GM21529 (cell line): ENCODE measurements at regions not wholly inside any gene's neighbourhood (a gene's known extent, or its start where the extent isn't known, plus 50 kb on each side); places are given as distances from the start of the nearest gene placed in this dataset.
"Not testable (repeated sequence)": the region's sequence is repeated elsewhere in the genome, so short reads cannot be mapped to it uniquely, and the experiment has no call there.

Experiments used
- ATAC-seq: cut with Tn5 transposase; IDR thresholded peaks from one replicate; pipeline ENCODE4 v1.9.1; 2021; ENCODE audit not compliant: unreplicated experiment

- ATAC-seq, result not testable (repeated sequence)
Measured at GRCh38 chr1:166602801-166603200, 236.5 kb upstream of the POGK start.

GRCh38 chr1:166603296-166603695 lies 236.0 kb upstream of the POGK start:
- no peak for ATAC-seq

- ATAC-seq, result no peak
Measured at GRCh38 chr1:166605137-166605536, 234.1 kb upstream of the POGK start.

- ATAC-seq, result no peak
Measured at GRCh38 chr1:166612886-166613285, 226.4 kb upstream of the POGK start.

GRCh38 chr1:166616206-166616605 lies 223.1 kb upstream of the POGK start:
- ATAC-seq, result no peak

DNA sequence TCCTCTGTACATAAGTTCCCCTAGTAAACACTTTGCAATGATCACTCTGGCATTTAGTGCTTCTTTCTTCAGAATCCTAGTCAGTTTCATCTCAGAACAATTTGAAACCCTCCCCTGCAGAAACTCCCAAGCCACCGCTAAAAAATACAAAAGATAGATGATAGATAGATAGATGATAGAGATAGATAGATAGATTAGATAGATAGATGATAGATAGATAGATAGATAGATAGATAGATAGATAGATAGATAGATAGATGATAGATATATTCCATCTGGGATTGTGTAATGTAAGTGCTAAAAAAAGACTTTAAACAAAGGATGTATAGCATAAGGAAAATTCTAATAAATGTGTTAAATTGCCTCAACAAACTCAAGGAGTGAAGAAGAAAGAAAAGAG lies 212.6 kb upstream of the POGK start:
- no peak for ATAC-seq

DNA sequence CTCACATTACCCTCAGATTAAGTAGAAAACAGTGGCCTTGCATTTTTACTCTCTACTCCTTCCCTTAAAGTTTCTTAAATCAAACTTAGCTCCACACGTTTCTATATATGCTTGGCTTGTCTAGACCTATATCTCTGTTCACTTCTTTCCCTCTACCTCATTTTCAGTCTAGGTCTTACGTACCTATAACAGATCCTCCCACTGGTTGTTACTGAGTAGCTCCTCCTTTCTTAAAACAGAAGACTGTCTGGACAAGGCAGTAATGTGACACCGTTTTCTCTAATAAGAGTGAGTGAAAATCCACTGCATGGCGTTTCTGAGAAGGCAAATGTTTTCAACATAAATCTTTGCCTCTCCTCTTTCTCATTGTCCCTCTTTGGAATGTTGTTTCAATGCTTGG lies 211.7 kb upstream of the POGK start:
- ATAC-seq, result no peak

- no peak for ATAC-seq
Measured at GRCh38 chr1:166628259-166628658, 211.0 kb upstream of the POGK start.

- ATAC-seq, result no peak
Measured at GRCh38 chr1:166629946-166630345, 209.3 kb upstream of the POGK start.

GRCh38 chr1:166630369-166630768 lies 208.9 kb upstream of the POGK start:
- ATAC-seq, result no peak

DNA sequence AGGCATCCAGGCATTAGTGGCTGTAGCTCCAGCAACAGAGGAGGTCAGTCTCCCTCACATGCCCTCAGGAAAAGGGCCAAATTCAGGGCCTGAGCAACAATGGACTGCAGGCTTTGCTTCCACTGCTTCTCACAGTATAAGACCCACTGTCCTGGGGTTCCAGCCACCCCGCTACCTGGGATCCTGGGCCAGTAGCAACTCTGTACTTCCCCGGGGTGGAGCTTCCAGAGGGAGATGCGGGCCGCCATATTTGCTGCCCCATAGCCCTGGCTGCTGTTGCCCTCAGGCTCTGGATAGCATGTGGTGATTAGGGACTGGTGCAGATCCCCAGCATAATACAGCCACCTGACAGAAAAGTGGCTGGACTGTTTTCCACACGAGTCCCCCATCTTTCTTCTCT lies 201.1 kb upstream of the POGK start:
- ATAC-seq, result no peak

DNA sequence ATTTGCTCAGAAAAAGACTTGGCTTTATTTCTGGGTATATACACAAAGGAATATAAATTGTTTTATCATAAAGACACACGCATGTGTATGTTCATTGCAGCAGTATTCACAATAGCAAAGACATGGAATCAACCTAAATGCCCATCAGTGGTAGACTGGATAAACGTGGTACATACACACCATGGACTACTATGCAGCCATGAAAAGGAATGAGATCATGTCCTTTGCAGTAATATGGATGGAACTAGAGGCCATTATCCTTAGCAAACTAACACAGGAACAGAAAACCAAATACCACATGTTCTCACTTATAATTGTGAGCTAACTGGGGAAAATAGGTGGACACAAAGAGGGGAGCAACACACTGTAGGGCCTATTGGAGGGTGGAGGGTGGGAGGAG lies 182.0 kb upstream of the POGK start:
- ATAC-seq, result not testable (repeated sequence)

DNA sequence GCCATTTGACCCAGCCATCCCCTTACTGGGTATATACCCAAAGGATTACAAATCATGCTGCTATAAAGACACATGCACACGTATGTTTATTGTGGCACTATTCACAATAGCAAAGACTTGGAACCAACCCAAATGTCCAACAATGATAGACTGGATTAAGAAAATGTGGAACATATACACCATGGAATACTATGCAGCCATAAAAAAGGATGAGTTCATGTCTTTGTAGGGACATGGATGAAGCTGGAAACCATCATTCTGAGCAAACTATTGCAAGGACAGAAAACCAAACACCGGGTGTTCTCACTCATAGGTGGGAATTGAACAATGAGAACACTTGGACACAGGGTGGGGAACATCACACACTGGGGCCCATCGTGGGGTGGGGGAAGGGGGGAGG lies 172.5 kb upstream of the POGK start:
- not testable (repeated sequence) for ATAC-seq

DNA sequence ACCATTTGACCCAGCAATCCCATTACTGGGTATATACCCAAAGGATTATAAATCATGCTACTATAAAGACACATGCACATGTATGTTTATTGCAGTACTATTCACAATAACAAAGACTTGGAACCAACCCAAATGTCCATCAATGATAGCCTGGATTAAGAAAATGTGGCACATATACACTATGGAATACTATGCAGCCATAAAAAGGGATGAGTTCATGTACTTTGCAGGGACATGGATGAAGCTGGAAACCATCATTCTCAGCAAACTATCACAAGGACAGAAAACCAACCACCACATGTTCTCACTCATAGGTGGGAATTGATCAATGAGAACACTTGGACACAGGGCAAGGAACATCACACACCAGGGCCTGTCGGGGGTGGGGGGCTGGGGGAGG lies 171.7 kb upstream of the POGK start:
- not testable (repeated sequence) for ATAC-seq

DNA sequence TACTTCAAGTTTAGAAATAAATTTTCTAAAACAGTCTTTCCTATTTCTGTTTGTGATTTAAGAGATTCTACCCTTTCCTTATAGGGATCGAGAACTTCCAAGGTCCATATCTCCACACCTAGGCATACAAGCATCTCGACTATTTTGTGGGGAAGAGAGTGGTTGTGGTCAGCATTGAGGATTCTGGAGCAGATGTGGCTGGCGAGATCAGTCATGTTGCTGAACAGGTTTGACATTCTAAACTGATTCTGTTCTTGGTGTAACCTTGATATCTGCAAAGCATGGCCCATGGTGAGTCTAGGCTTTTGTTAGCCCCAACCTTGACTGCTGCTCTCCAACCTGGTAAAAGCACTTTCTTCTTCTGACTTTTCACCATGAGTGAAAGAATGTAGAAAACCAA lies 167.6 kb upstream of the POGK start:
- no peak for ATAC-seq

DNA sequence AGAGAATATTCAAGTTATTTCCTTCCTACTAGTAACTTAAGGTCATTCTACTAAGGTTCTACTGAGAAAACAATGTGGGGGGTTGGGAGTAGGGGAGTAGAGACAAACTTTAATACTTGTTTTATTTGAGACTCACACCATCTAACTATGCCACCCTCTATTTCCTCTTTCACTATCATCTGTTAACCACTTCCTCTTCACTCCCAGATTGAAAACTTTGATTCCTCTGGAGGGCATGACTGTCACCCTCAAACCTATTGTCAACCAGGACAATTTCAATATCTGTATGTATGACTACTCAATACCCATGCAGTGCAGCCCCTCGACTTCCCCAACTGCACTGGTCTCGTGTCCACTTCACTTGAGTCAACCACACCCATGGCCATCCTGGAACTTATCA lies 165.6 kb upstream of the POGK start:
- ATAC-seq, result no peak

- no peak for ATAC-seq
Measured at GRCh38 chr1:166675213-166675612, 164.1 kb upstream of the POGK start.

DNA sequence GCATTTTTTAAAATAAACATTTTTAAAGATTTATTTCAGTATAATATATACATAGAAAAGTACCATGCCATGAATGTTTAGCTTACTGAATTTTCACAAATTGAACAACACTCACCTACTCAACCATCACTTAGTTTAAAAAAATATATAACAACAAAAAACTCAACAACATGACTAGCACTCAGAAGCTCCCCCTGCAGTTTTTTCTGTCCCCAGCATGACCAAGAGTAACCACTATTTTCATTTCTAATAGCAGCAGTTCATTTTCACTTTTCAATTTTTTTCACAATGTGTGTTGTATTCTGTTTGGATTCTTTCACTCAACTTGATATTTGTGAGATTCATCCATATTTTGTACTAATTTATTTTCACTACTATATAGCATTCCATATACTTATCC lies 162.3 kb upstream of the POGK start:
- no peak for ATAC-seq

- no peak for ATAC-seq
Measured at GRCh38 chr1:166679369-166679768, 159.9 kb upstream of the POGK start.

DNA sequence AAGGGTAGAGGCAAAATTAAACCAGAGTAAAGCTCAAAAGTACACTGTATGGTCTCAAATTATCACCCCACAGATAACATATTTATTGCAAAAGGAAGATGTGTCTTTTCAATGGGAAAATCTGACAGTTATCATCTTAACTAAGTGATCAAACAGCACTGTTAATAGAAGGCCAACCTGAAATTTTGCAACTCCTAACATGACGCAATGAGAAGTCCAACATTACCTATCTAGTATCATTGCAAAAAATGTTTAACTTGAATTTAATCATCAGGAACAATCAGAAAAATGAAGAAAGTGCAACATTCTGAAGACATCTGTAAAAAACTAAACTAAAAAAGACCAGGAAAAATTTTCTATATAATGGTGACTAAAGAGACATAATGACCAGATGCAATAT lies 156.7 kb upstream of the POGK start:
- no peak for ATAC-seq

GRCh38 chr1:166684669-166685068 lies 154.6 kb upstream of the POGK start:
- not testable (repeated sequence) for ATAC-seq

DNA sequence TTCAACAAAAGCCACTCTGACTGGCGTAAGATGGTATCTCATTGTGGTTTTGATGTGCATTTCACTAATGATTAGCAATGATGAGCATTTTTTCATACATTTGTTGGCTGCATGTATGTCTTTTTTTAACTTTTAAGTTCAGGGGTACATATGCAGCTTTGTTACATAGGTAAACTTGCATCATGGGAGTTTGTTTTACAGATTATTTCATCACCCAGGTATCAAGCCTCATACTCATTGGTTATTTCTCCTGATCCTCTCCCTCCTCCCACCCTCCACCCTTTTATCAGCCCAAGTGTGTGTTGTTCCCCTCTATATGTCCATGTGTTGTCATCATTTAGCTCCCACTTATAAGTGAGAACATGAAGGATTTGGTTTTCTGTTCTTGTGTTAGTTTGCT lies 154.1 kb upstream of the POGK start:
- ATAC-seq, result no peak

- ATAC-seq, result not testable (repeated sequence)
Measured at GRCh38 chr1:166685891-166686290, 153.4 kb upstream of the POGK start.

DNA sequence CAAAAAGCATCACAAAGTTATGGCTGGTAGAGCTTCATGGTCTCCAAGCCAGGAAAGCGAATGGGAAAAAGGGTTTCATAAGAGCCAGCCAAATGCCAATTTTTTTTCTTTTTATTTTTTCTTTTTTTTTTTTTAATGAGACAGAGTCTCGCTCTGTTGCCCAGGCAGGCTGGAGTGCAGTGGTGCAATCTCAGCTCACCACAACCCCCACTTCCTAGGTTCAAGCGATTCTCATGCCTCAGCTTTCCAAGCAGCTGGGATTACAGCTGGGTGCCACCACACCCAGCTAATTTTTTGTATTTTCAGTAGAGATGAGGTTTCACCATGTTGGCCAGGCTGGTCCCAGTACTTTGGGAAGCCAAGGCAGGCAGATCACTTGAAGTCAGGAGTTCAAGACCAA lies 148.7 kb upstream of the POGK start:
- not testable (repeated sequence) for ATAC-seq
